Activated T-helper 17 cell treated with anti-CD3 and anti-CD28 coated beads, Interleukin-2, amount 50 U/mL, for 72 hours (primary cell): ENCODE measurements at regions not wholly inside any gene's neighbourhood (a gene's known extent, or its start where the extent isn't known, plus 50 kb on each side); places are given as distances from the start of the nearest gene placed in this dataset.

ENCODE experiments used
- ATAC-seq: fragments of 150-1000 bp; cut with Tn5 transposase; replicated peaks from 2 replicates; pipeline ENCODE4 v1.10.0; 2021; ENCODE audit warnings: mild to moderate bottlenecking, moderate library complexity
- H3K27ac Mint-ChIP-seq: one replicate; pipeline ENCODE4 v1.8.0; 2022; ENCODE audit warnings: mixed read lengths
- H3K27me3 Mint-ChIP-seq: one replicate; pipeline ENCODE4 v1.8.0; 2022; ENCODE audit warnings: mixed read lengths
- H3K36me3 Mint-ChIP-seq: one replicate; pipeline ENCODE4 v1.8.0; 2022; ENCODE audit warnings: low read depth, mild to moderate bottlenecking, mixed read lengths
- H3K4me1 Mint-ChIP-seq: one replicate; pipeline ENCODE4 v1.8.0; 2022; ENCODE audit warnings: mixed read lengths
- H3K4me3 Mint-ChIP-seq: one replicate; pipeline ENCODE4 v1.8.0; 2022; ENCODE audit warnings: mild to moderate bottlenecking, mixed read lengths
- H3K9me3 Mint-ChIP-seq: one replicate; pipeline ENCODE4 v1.8.0; 2022; ENCODE audit warnings: mixed read lengths

GRCh38 chr1:192418552-192419285 lies 101.9 kb downstream of the RGS21 start:
- Mint-ChIP-seq H3K4me3 (no peak overlapping the region), H3K27ac (no peak overlapping the region), H3K27me3 (peaks cover 4% of the 10 kb centered on the region), H3K4me1 (no peaks in the 10 kb centered on the region), H3K36me3 (no peaks in the 10 kb centered on the region), H3K9me3 (no peaks in the 10 kb centered on the region)
- ATAC-seq = no peak

- peaks cover 6% of the 10 kb centered on the region for H3K27me3 Mint-ChIP-seq
- ATAC-seq = no peak
- no peak overlapping the region for H3K27ac Mint-ChIP-seq
- no peak overlapping the region for H3K4me3 Mint-ChIP-seq
- no peaks in the 10 kb centered on the region for H3K4me1 Mint-ChIP-seq
- peaks cover 5% of the 10 kb centered on the region for H3K9me3 Mint-ChIP-seq
- no peaks in the 10 kb centered on the region for H3K36me3 Mint-ChIP-seq
These were observed 113.9 kb downstream of the RGS21 start for GRCh38 chr1:192430644-192431043.

GRCh38 chr1:192435704-192436103 lies 118.9 kb downstream of the RGS21 start:
- Mint-ChIP-seq H3K4me1 (no peaks in the 10 kb centered on the region), H3K27me3 (peaks cover 9% of the 10 kb centered on the region), H3K4me3 (no peak overlapping the region), H3K9me3 (no peaks in the 10 kb centered on the region), H3K36me3 (no peaks in the 10 kb centered on the region), H3K27ac (no peak overlapping the region)
- no peak for ATAC-seq

GRCh38 chr1:192436441-192437078 lies 119.8 kb downstream of the RGS21 start:
- peaks cover 17% of the 10 kb centered on the region for H3K27me3 Mint-ChIP-seq
- H3K4me1 Mint-ChIP-seq = no peaks in the 10 kb centered on the region
- no peak for ATAC-seq
- H3K9me3 Mint-ChIP-seq = no peaks in the 10 kb centered on the region
- H3K27ac Mint-ChIP-seq = no peak overlapping the region
- no peaks in the 10 kb centered on the region for H3K36me3 Mint-ChIP-seq
- H3K4me3 Mint-ChIP-seq = no peak overlapping the region

- Mint-ChIP-seq H3K27ac (no peak overlapping the region), H3K9me3 (no peaks in the 10 kb centered on the region), H3K4me3 (no peak overlapping the region), H3K27me3 (peaks cover 13% of the 10 kb centered on the region), H3K36me3 (no peaks in the 10 kb centered on the region), H3K4me1 (no peaks in the 10 kb centered on the region)
- ATAC-seq = no peak
These were observed 121.9 kb downstream of the RGS21 start for GRCh38 chr1:192438737-192439136.

GRCh38 chr1:192439373-192440025 lies 122.7 kb downstream of the RGS21 start:
- Mint-ChIP-seq H3K27ac (no peak overlapping the region), H3K4me1 (no peaks in the 10 kb centered on the region), H3K36me3 (no peaks in the 10 kb centered on the region), H3K4me3 (no peak overlapping the region), H3K9me3 (no peaks in the 10 kb centered on the region), H3K27me3 (peaks cover 13% of the 10 kb centered on the region)
- ATAC-seq = peak; percentile 79

- Mint-ChIP-seq H3K36me3 (no peaks in the 10 kb centered on the region), H3K4me1 (no peaks in the 10 kb centered on the region), H3K27me3 (peaks cover 10% of the 10 kb centered on the region), H3K27ac (no peak overlapping the region), H3K9me3 (no peaks in the 10 kb centered on the region), H3K4me3 (no peak overlapping the region)
- no peak for ATAC-seq
These were observed 124.7 kb downstream of the RGS21 start for GRCh38 chr1:192441492-192441891.

- Mint-ChIP-seq H3K4me1 (no peaks in the 10 kb centered on the region), H3K4me3 (no peak overlapping the region), H3K27me3 (peaks cover 12% of the 10 kb centered on the region), H3K27ac (no peak overlapping the region), H3K9me3 (no peaks in the 10 kb centered on the region), H3K36me3 (no peaks in the 10 kb centered on the region)
- no peak for ATAC-seq
These were observed 125.9 kb downstream of the RGS21 start for GRCh38 chr1:192442736-192443135.

GRCh38 chr1:192443616-192444015 lies 126.8 kb downstream of the RGS21 start:
- no peaks in the 10 kb centered on the region for H3K36me3 Mint-ChIP-seq
- H3K4me3 Mint-ChIP-seq = no peak overlapping the region
- H3K9me3 Mint-ChIP-seq = no peaks in the 10 kb centered on the region
- no peaks in the 10 kb centered on the region for H3K4me1 Mint-ChIP-seq
- no peak for ATAC-seq
- peaks cover 12% of the 10 kb centered on the region for H3K27me3 Mint-ChIP-seq
- no peak overlapping the region for H3K27ac Mint-ChIP-seq

GRCh38 chr1:192445241-192445640 lies 128.4 kb downstream of the RGS21 start:
- Mint-ChIP-seq H3K9me3 (no peaks in the 10 kb centered on the region), H3K27ac (no peak overlapping the region), H3K4me3 (no peak overlapping the region), H3K36me3 (no peaks in the 10 kb centered on the region), H3K4me1 (no peaks in the 10 kb centered on the region), H3K27me3 (peaks cover 12% of the 10 kb centered on the region)
- ATAC-seq = no peak

- H3K9me3 Mint-ChIP-seq = no peaks in the 10 kb centered on the region
- H3K27me3 Mint-ChIP-seq = peaks cover 11% of the 10 kb centered on the region
- H3K27ac Mint-ChIP-seq = no peak overlapping the region
These were observed 129.2 kb downstream of the RGS21 start for GRCh38 chr1:192445839-192446489.

GRCh38 chr1:192448026-192448578 lies 127.5 kb upstream of the RGS1 start:
- no peak for ATAC-seq
- Mint-ChIP-seq H3K9me3 (no peaks in the 10 kb centered on the region), H3K27ac (no peak overlapping the region), H3K4me3 (no peak overlapping the region), H3K27me3 (peaks cover 6% of the 10 kb centered on the region), H3K36me3 (no peaks in the 10 kb centered on the region), H3K4me1 (no peaks in the 10 kb centered on the region)

More at GRCh38 chr1:192445839-192446489, 129.2 kb downstream of the RGS21 start:
- no peak for ATAC-seq
- H3K4me1 Mint-ChIP-seq = no peaks in the 10 kb centered on the region
- no peaks in the 10 kb centered on the region for H3K36me3 Mint-ChIP-seq
- no peak overlapping the region for H3K4me3 Mint-ChIP-seq

- no peak for ATAC-seq
These were observed 122.1 kb upstream of the RGS1 start for GRCh38 chr1:192453360-192453992.

GRCh38 chr1:192459467-192459866 lies 116.1 kb upstream of the RGS1 start:
- no peaks in the 10 kb centered on the region for H3K9me3 Mint-ChIP-seq
- H3K27ac Mint-ChIP-seq = no peak overlapping the region
- H3K36me3 Mint-ChIP-seq = no peaks in the 10 kb centered on the region
- peaks cover 15% of the 10 kb centered on the region for H3K27me3 Mint-ChIP-seq
- no peak overlapping the region for H3K4me3 Mint-ChIP-seq
- no peak for ATAC-seq
- H3K4me1 Mint-ChIP-seq = no peaks in the 10 kb centered on the region

More at GRCh38 chr1:192453360-192453992, 122.1 kb upstream of the RGS1 start:
- no peaks in the 10 kb centered on the region for H3K36me3 Mint-ChIP-seq
- H3K27ac Mint-ChIP-seq = no peak overlapping the region
- no peaks in the 10 kb centered on the region for H3K9me3 Mint-ChIP-seq
- peaks cover 9% of the 10 kb centered on the region for H3K27me3 Mint-ChIP-seq
- no peak overlapping the region for H3K4me3 Mint-ChIP-seq
- no peaks in the 10 kb centered on the region for H3K4me1 Mint-ChIP-seq
